ENCODE measurements at regions not wholly inside any gene's neighbourhood (a gene's known extent, or its start where the extent isn't known, plus 50 kb on each side); places are given as distances from the start of the nearest gene placed in this dataset.
"Not testable (repeated sequence)": the region's sequence is repeated elsewhere in the genome, so short reads cannot be mapped to it uniquely, and the experiment has no call there.

GRCh38 chr6:168840299-168840698 is 399.3 kb downstream of the SMOC2 start:
- not testable (repeated sequence) for TF ChIP-seq POLR2A, POLR2AphosphoS5 (IDR thresholded peaks at IDR 0.05)
- TF ChIP-seq, protein P1, sequence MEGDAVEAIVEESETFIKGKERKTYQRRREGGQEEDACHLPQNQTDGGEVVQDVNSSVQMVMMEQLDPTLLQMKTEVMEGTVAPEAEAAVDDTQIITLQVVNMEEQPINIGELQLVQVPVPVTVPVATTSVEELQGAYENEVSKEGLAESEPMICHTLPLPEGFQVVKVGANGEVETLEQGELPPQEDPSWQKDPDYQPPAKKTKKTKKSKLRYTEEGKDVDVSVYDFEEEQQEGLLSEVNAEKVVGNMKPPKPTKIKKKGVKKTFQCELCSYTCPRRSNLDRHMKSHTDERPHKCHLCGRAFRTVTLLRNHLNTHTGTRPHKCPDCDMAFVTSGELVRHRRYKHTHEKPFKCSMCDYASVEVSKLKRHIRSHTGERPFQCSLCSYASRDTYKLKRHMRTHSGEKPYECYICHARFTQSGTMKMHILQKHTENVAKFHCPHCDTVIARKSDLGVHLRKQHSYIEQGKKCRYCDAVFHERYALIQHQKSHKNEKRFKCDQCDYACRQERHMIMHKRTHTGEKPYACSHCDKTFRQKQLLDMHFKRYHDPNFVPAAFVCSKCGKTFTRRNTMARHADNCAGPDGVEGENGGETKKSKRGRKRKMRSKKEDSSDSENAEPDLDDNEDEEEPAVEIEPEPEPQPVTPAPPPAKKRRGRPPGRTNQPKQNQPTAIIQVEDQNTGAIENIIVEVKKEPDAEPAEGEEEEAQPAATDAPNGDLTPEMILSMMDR (IDR thresholded peaks at IDR 0.05), result not testable (repeated sequence)
